Lung (tissue), 11 donors: ENCODE measurements at regions not wholly inside any gene's neighbourhood (a gene's known extent, or its start where the extent isn't known, plus 50 kb on each side); places are given as distances from the start of the nearest gene placed in this dataset.

Experiments
- ATAC-seq: fragments of 200-7000 bp; cut with Tn5 transposase; one replicate; pipeline ENCODE4 v1.9.1; 2020; ENCODE audit warnings: moderate number of reproducible peaks; ENCODE audit not compliant: insufficient read depth, low FRiP score
- DNase-seq, 3 donors: peaks; one replicate each; pipeline ENCODE4 v3.0.0-alpha.2; 2013 to 2017
- H3K27ac ChIP-seq, 2 donors: one replicate each; pipeline ENCODE4 v1.5.1; 2013; ENCODE audit warnings: mild to moderate bottlenecking in 2 of 2, moderate library complexity in 2 of 2, control low read depth in 1 of 2, inconsistent platforms in 1 of 2, low read depth in 1 of 2, low read length in 1 of 2
- H3K27me3 ChIP-seq, 3 donors: one replicate each; pipeline ENCODE4 v1.5.1; 2013; ENCODE audit warnings: low read length in 2 of 3; ENCODE audit not compliant: control insufficient read depth in 3 of 3, insufficient read depth in 3 of 3
- H3K36me3 ChIP-seq, 4 donors: one replicate each; pipeline ENCODE4 v1.5.1; 2013; ENCODE audit warnings: low read length in 4 of 4, mild to moderate bottlenecking in 1 of 4, moderate library complexity in 1 of 4; ENCODE audit not compliant: control insufficient read depth in 4 of 4, insufficient read depth in 4 of 4
- H3K4me1 ChIP-seq, 5 donors: one replicate each; pipeline ENCODE4 v1.5.1; 2013; ENCODE audit warnings: low read length in 5 of 5, mild to moderate bottlenecking in 2 of 5, moderate library complexity in 1 of 5; ENCODE audit not compliant: control insufficient read depth in 5 of 5, insufficient read depth in 5 of 5
- H3K4me3 ChIP-seq: one replicate; pipeline ENCODE4 v1.5.1; 2013; ENCODE audit warnings: mild to moderate bottlenecking, control low read depth, moderate library complexity
- H3K9ac ChIP-seq, 2 donors: one replicate each; pipeline ENCODE4 v1.5.1; 2013; ENCODE audit warnings: low read length in 2 of 2, control low read depth in 1 of 2; ENCODE audit not compliant: insufficient read depth in 1 of 2
- H3K9me3 ChIP-seq, 4 donors: one replicate each; pipeline ENCODE4 v1.5.1; 2013; ENCODE audit warnings: low read length in 3 of 4, mild to moderate bottlenecking in 1 of 4, moderate library complexity in 1 of 4; ENCODE audit not compliant: control insufficient read depth in 4 of 4, insufficient read depth in 3 of 4
- WGBS, 2 donors: extraction: QIAGEN DNeasy Blood & Tissue Kit; methylation state at CpG; one replicate each; pipeline ENCODE4 v1.1.7; 2013; 5-methylcytosine and 5-hydroxymethylcytosine counted together
- TF ChIP-seq, protein P1 (sequence below): IDR thresholded peaks from 2 replicates; pipeline ENCODE4 v1.5.1; 2012; ENCODE audit warnings: mild to moderate bottlenecking; ENCODE audit errors: control extremely low read depth, extremely low read depth
- donor health status: control.
- donor health status: control.
- donor health status: Bipolar disorder and iron deficiency.
- donor health status: healthy.
- donor health status: DM: yes; HTN: yes; CAD: no.

DNA sequence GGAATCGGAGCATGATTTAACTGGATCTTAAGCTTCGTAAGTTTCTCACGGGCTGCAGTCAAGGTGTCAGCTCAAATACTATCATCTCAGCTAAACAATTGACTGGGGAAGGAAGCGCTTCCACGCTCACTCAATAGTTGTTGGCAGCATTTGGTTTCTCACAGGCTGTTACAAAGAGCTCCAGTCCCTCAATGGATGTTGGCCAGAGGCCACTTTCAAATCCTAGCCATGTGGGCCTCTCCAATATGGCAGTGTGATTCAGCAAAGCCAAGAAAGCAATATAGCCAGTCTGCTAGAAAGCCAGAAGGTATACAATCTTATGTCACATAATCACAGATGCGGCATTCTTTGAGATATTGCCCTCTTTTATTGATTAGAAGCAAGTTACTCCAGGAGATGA lies 98.3 kb upstream of the PHACTR1 start:
- H3K4me1 ChIP-seq: peaks cover 0 to 2% (median 0%) of the 10 kb centered on the region in 5 donors
- no peak for ATAC-seq
- 79 to 84% methylated on average over 6 of the region's 6 CpGs for WGBS, 2 donors
- H3K27ac ChIP-seq: no peak overlapping the region
- no peak overlapping the region for H3K4me3 ChIP-seq
- no peaks in the 10 kb centered on the region for H3K9me3 ChIP-seq
- TF ChIP-seq, protein P1, sequence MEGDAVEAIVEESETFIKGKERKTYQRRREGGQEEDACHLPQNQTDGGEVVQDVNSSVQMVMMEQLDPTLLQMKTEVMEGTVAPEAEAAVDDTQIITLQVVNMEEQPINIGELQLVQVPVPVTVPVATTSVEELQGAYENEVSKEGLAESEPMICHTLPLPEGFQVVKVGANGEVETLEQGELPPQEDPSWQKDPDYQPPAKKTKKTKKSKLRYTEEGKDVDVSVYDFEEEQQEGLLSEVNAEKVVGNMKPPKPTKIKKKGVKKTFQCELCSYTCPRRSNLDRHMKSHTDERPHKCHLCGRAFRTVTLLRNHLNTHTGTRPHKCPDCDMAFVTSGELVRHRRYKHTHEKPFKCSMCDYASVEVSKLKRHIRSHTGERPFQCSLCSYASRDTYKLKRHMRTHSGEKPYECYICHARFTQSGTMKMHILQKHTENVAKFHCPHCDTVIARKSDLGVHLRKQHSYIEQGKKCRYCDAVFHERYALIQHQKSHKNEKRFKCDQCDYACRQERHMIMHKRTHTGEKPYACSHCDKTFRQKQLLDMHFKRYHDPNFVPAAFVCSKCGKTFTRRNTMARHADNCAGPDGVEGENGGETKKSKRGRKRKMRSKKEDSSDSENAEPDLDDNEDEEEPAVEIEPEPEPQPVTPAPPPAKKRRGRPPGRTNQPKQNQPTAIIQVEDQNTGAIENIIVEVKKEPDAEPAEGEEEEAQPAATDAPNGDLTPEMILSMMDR: no peak
- H3K36me3 ChIP-seq: no peaks in the 10 kb centered on the region
- no peak for DNase-seq
- no peaks in the 10 kb centered on the region for H3K27me3 ChIP-seq
- H3K9ac ChIP-seq: no peak overlapping the region

DNA sequence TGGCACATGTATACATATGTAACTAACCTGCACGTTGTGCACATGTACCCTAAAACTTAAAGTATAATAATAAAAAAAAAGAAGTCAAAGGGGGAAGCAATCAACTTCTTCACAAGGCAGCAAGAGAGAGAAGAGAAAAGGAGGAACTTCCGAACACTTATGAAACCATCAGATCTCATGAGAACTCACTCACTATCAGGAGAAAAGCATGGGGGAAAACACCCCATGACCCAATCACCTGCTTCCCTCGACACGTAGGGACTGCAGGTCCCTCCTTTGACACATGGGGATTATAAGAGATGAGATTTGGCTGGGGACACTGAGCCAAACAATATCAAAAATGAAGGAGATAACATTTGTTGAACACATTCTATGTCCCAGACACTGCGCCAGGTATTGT lies 94.8 kb upstream of the PHACTR1 start:
- ATAC-seq (no peak), DNase-seq (no peak)
- 40 to 67% methylated on average over 5 of the region's 5 CpGs for WGBS, 2 donors
- Histone ChIP-seq H3K27ac (no peak overlapping the region), H3K36me3 (no peaks in the 10 kb centered on the region), H3K9me3 (no peaks in the 10 kb centered on the region), H3K27me3 (no peaks in the 10 kb centered on the region), H3K9ac (no peak overlapping the region), H3K4me1 (peaks cover 0 to 2% (median 0%) of the 10 kb centered on the region in 5 donors), H3K4me3 (no peak overlapping the region)
- TF ChIP-seq, protein P1: no peak

DNA sequence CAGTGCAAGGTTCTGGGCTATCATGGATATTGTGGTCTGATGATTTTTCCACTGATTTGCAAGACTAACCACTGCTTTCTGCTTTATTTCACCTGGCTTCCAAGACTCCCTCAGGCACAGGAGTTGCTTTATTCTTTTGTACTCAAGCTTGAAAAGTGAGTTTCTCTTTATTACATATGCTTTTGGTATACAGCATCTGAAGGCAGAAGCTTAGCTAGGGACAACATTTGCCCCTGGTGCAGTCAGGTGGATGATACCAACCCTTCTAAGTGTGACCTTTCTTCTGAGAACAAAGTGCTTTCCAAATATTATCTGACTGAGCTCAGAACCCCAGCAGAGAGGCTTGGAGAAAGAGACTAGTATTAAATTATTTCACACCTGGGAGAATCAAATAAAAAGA lies 94.0 kb upstream of the PHACTR1 start:
- DNase-seq (no peak), ATAC-seq (no peak)
- Histone ChIP-seq H3K4me3 (no peak overlapping the region), H3K4me1 (peaks cover 0 to 2% (median 0%) of the 10 kb centered on the region in 5 donors), H3K9me3 (no peaks in the 10 kb centered on the region), H3K27ac (no peak overlapping the region), H3K36me3 (no peaks in the 10 kb centered on the region), H3K9ac (no peak overlapping the region), H3K27me3 (no peaks in the 10 kb centered on the region)
- TF ChIP-seq, protein P1: no peak

DNA sequence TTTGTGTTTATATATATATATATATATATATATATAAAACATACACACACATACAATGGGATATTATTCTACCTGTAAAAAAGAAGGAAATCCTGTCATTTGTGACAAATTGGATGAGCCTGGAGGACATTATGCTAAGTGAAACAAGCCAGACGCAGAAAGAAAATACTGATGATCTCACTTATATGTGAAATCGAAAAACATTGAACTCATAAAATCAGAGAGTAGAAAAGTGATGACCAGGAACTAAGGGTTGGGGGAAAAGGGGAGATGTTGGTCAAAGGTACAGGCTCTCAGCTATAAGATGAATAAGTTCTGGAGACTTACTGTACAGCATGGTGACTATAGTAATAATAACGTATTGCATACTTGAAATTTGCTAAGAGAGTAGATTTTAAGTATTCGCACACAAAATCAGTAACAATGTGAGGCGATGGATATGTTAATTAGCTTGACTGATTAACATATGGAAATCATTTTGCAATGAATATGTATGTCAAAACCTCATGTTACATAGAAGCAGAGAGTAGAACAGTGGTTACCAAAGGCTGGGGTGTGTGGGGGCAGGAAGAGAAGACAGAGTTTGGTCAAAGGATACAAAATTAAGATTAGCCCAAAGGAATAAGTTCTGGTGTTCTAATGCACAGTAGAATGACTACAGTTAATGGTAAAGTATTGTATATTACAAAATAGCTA lies 92.3 kb upstream of the PHACTR1 start:
- Histone ChIP-seq H3K27ac (no peak overlapping the region), H3K4me3 (no peak overlapping the region), H3K36me3 (no peaks in the 10 kb centered on the region), H3K9me3 (no peaks in the 10 kb centered on the region), H3K9ac (no peak overlapping the region), H3K4me1 (peaks cover 0 to 2% (median 0%) of the 10 kb centered on the region in 5 donors), H3K27me3 (no peaks in the 10 kb centered on the region)
- TF ChIP-seq, protein P1: no peak
- WGBS, 2 donors: 89 to 94% methylated on average over 5 of the region's 5 CpGs
- DNase-seq: no peak
- ATAC-seq: no peak
